Suprapubic skin (tissue), 4 donors: ENCODE measurements at regions not wholly inside any gene's neighbourhood (a gene's known extent, or its start where the extent isn't known, plus 50 kb on each side); places are given as distances from the start of the nearest gene placed in this dataset.

Source experiments
- DNase-seq, 2 donors: peaks; one replicate each; pipeline ENCODE4 v3.0.0-alpha.2; 2019; ENCODE audit warnings: low spot score in 2 of 2
- H3K27ac ChIP-seq: fragments of 200-600 bp; sonication (generic); one replicate; pipeline ENCODE4 v1.5.1; 2019
- H3K27me3 ChIP-seq: fragments of 200-600 bp; sonication (generic); one replicate; pipeline ENCODE4 v1.5.1; 2019
- H3K36me3 ChIP-seq: fragments of 200-600 bp; sonication (generic); one replicate; pipeline ENCODE4 v1.5.1; 2019
- H3K4me1 ChIP-seq: fragments of 200-600 bp; sonication (generic); one replicate; pipeline ENCODE4 v1.5.1; 2019
- H3K4me3 ChIP-seq: fragments of 200-600 bp; sonication (generic); one replicate; pipeline ENCODE4 v1.5.1; 2019; ENCODE audit warnings: mild to moderate bottlenecking
- H3K9me3 ChIP-seq: fragments of 200-600 bp; sonication (generic); one replicate; pipeline ENCODE4 v1.5.1; 2019
- EP300 ChIP-seq: sonication (generic); formaldehyde crosslinking; IDR thresholded peaks from one replicate; pipeline ENCODE4 v1.6.1; 2017; ENCODE audit warnings: antibody characterized with exemption
- POLR2A ChIP-seq, 2 donors: fragments of 450-650 bp; IDR thresholded peaks; one replicate each; pipeline ENCODE4 v1.6.1; 2017; ENCODE audit warnings: antibody characterized with exemption in 2 of 2, mild to moderate bottlenecking in 2 of 2, moderate library complexity in 2 of 2
- POLR2AphosphoS5 ChIP-seq, 3 donors: sonication (generic); formaldehyde crosslinking; IDR thresholded peaks; one replicate each; pipeline ENCODE4 v1.6.1; 2017; ENCODE audit warnings: antibody characterized with exemption in 3 of 3
- WGBS: methylation state at CpG from one replicate; pipeline ENCODE4 v1.1.5; 2018; 5-methylcytosine and 5-hydroxymethylcytosine counted together
- TF ChIP-seq, protein P1 (sequence below), 2 donors: fragments of 200-600 bp in 1 of 2; fragments of 450-650 bp in 1 of 2; sonication (generic) in 1 of 2; IDR thresholded peaks; one replicate each; pipeline ENCODE4 v1.5.1; 2016 to 2019; ENCODE audit warnings: antibody characterized with exemption in 2 of 2, mild to moderate bottlenecking in 1 of 2, moderate library complexity in 1 of 2

DNA sequence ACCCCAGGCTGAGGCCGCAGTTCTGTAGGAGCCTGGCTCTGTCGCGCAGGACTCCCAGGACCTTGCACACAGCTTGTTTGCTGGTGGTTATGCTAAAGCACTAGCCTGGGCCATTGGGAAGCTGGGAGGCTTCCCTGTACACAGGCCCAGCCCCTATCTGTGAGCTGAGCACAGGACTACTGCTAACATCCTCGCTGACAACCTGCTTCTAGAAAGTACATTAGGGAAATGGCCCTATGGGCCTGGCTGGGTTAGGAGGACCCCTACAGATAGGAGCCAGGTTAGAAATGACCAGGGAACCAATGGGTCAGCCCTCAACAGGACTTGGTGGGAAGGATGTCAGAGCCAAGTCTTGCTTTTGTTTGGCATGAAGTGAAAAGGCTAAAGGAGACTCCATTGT, 219.4 kb upstream of the LNX1 start:
- Histone ChIP-seq H3K4me1 (no peaks in the 10 kb centered on the region), H3K27me3 (no peaks in the 10 kb centered on the region), H3K36me3 (no peaks in the 10 kb centered on the region), H3K9me3 (no peaks in the 10 kb centered on the region), H3K27ac (no peak overlapping the region), H3K4me3 (no peak overlapping the region)
- WGBS, result 100% methylated on average over 1 of the region's 4 CpGs
- TF ChIP-seq POLR2AphosphoS5 (IDR thresholded peaks at IDR 0.05) (no peak), EP300 (no peak), POLR2A (IDR thresholded peaks at IDR 0.05) (no peak)
- TF ChIP-seq, protein P1, sequence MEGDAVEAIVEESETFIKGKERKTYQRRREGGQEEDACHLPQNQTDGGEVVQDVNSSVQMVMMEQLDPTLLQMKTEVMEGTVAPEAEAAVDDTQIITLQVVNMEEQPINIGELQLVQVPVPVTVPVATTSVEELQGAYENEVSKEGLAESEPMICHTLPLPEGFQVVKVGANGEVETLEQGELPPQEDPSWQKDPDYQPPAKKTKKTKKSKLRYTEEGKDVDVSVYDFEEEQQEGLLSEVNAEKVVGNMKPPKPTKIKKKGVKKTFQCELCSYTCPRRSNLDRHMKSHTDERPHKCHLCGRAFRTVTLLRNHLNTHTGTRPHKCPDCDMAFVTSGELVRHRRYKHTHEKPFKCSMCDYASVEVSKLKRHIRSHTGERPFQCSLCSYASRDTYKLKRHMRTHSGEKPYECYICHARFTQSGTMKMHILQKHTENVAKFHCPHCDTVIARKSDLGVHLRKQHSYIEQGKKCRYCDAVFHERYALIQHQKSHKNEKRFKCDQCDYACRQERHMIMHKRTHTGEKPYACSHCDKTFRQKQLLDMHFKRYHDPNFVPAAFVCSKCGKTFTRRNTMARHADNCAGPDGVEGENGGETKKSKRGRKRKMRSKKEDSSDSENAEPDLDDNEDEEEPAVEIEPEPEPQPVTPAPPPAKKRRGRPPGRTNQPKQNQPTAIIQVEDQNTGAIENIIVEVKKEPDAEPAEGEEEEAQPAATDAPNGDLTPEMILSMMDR (IDR thresholded peaks at IDR 0.05), result no peak
- DNase-seq, result no peak

GRCh38 chr4:53809816-53810215, 218.5 kb upstream of the LNX1 start:
- Histone ChIP-seq H3K27me3 (no peaks in the 10 kb centered on the region), H3K36me3 (no peaks in the 10 kb centered on the region), H3K27ac (no peak overlapping the region), H3K4me1 (no peaks in the 10 kb centered on the region), H3K9me3 (no peaks in the 10 kb centered on the region), H3K4me3 (no peak overlapping the region)
- no peak for DNase-seq
- no peak for TF ChIP-seq EP300
- TF ChIP-seq, protein P1 (IDR thresholded peaks at IDR 0.05), result no peak
- TF ChIP-seq POLR2AphosphoS5 (IDR thresholded peaks at IDR 0.05), result no peak
- TF ChIP-seq POLR2A (IDR thresholded peaks at IDR 0.05), result no peak
- WGBS, result 74% methylated on average over 3 of the region's 3 CpGs

DNA sequence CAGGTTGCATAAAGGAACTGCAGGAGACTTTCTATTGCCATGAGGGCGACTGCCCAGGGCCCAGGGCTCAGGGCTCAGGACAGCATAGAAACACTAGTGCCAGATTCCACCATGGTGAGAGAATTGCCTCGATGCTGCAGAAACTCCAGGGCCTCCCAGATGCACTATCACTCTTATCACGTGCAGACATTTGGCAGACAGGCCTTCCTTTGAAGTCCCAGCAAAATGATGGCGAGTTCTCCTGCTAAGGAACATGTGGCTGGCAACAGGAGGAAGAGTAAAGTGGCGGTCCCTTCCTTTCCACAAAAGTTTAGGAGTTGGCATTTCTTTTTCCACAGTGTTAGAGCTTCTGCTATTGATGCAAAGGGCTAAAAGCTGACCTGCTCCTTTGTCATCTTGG, 214.0 kb upstream of the LNX1 start:
- Histone ChIP-seq H3K36me3 (no peaks in the 10 kb centered on the region), H3K27me3 (no peaks in the 10 kb centered on the region), H3K27ac (no peak overlapping the region), H3K4me1 (no peaks in the 10 kb centered on the region), H3K9me3 (no peaks in the 10 kb centered on the region), H3K4me3 (no peak overlapping the region)
- no peak for TF ChIP-seq EP300
- 74% methylated on average over 2 of the region's 5 CpGs for WGBS
- DNase-seq, result no peak

- WGBS, result 46% methylated on average over 2 of the region's 2 CpGs
- DNase-seq, result no peak
- Histone ChIP-seq H3K36me3 (no peaks in the 10 kb centered on the region), H3K4me3 (no peak overlapping the region), H3K27ac (no peak overlapping the region), H3K4me1 (no peaks in the 10 kb centered on the region), H3K27me3 (no peaks in the 10 kb centered on the region), H3K9me3 (no peaks in the 10 kb centered on the region)
- TF ChIP-seq POLR2AphosphoS5 (IDR thresholded peaks at IDR 0.05), result no peak
- TF ChIP-seq, protein P1 (IDR thresholded peaks at IDR 0.05), result peak in 1 of 2 donors; percentile 12
- TF ChIP-seq POLR2A (IDR thresholded peaks at IDR 0.05), result no peak
- TF ChIP-seq EP300, result no peak
Measured at GRCh38 chr4:53804719-53805118, 213.4 kb upstream of the LNX1 start.

- Histone ChIP-seq H3K4me3 (no peak overlapping the region), H3K4me1 (no peaks in the 10 kb centered on the region), H3K27ac (no peak overlapping the region), H3K36me3 (no peaks in the 10 kb centered on the region), H3K9me3 (no peaks in the 10 kb centered on the region), H3K27me3 (no peaks in the 10 kb centered on the region)
- WGBS, result 88% methylated on average over 2 of the region's 2 CpGs
- DNase-seq, result no peak
- TF ChIP-seq POLR2A (IDR thresholded peaks at IDR 0.05) (no peak), POLR2AphosphoS5 (IDR thresholded peaks at IDR 0.05) (no peak), EP300 (no peak)
- TF ChIP-seq, protein P1 (IDR thresholded peaks at IDR 0.05), result no peak
Measured at GRCh38 chr4:53802500-53802899, 211.2 kb upstream of the LNX1 start.

- Histone ChIP-seq H3K9me3 (no peaks in the 10 kb centered on the region), H3K27me3 (no peaks in the 10 kb centered on the region), H3K36me3 (no peaks in the 10 kb centered on the region), H3K27ac (no peak overlapping the region), H3K4me1 (no peaks in the 10 kb centered on the region), H3K4me3 (no peak overlapping the region)
- TF ChIP-seq POLR2A (IDR thresholded peaks at IDR 0.05) (no peak), EP300 (no peak), POLR2AphosphoS5 (IDR thresholded peaks at IDR 0.05) (no peak)
- TF ChIP-seq, protein P1 (IDR thresholded peaks at IDR 0.05), result no peak
- 60% methylated on average over 3 of the region's 3 CpGs for WGBS
- DNase-seq, result no peak
Measured at GRCh38 chr4:53801373-53801772, 210.1 kb upstream of the LNX1 start.
